Glutamatergic neuron (in vitro differentiated cells): ENCODE measurements at regions not wholly inside any gene's neighbourhood (a gene's known extent, or its start where the extent isn't known, plus 50 kb on each side); places are given as distances from the start of the nearest gene placed in this dataset.
"Not testable (repeated sequence)": the region's sequence is repeated elsewhere in the genome, so short reads cannot be mapped to it uniquely, and the experiment has no call there.

ENCODE experiments used
- DNase-seq: peaks from one replicate; pipeline ENCODE4 v3.0.0; 2022
- H3K27ac Mint-ChIP-seq: one replicate; pipeline ENCODE4 v1.8.0; 2020; ENCODE audit warnings: mild to moderate bottlenecking, mixed read lengths, inconsistent platforms; ENCODE audit not compliant: unreplicated experiment
- H3K27me3 Mint-ChIP-seq: one replicate; pipeline ENCODE4 v1.8.0; 2020; ENCODE audit warnings: mild to moderate bottlenecking, moderate library complexity, mixed read lengths, inconsistent platforms; ENCODE audit not compliant: unreplicated experiment
- H3K36me3 Mint-ChIP-seq: one replicate; pipeline ENCODE4 v1.8.0; 2020; ENCODE audit warnings: mild to moderate bottlenecking, mixed read lengths, inconsistent platforms; ENCODE audit not compliant: unreplicated experiment
- H3K4me1 Mint-ChIP-seq: one replicate; pipeline ENCODE4 v1.8.0; 2020; ENCODE audit warnings: mild to moderate bottlenecking, low read depth, mixed read lengths, inconsistent platforms; ENCODE audit not compliant: unreplicated experiment
- H3K4me3 Mint-ChIP-seq: one replicate; pipeline ENCODE4 v1.8.0; 2020; ENCODE audit warnings: mild to moderate bottlenecking, mixed read lengths, inconsistent platforms; ENCODE audit not compliant: unreplicated experiment
- H3K9me3 Mint-ChIP-seq: one replicate; pipeline ENCODE4 v1.8.0; 2020; ENCODE audit warnings: mild to moderate bottlenecking, moderate library complexity, mixed read lengths, inconsistent platforms; ENCODE audit not compliant: unreplicated experiment
- CTCF ChIP-seq: fragments of 200-600 bp; sonication (generic); IDR thresholded peaks from one replicate; pipeline ENCODE4 v1.5.0; 2021; ENCODE audit not compliant: partially characterized antibody, unreplicated experiment

GRCh38 chrX:40947276-40947675, 138.0 kb upstream of the USP9X start:
- no peak for TF ChIP-seq CTCF
- Mint-ChIP-seq H3K27ac (no peak overlapping the region), H3K4me1 (peaks cover 2% of the 10 kb centered on the region), H3K27me3 (no peaks in the 10 kb centered on the region), H3K9me3 (no peaks in the 10 kb centered on the region), H3K36me3 (peaks cover 7% of the 10 kb centered on the region), H3K4me3 (no peak overlapping the region)
- no peak for DNase-seq

- no peaks in the 10 kb centered on the region for H3K9me3 Mint-ChIP-seq
- H3K4me3 Mint-ChIP-seq: no peak overlapping the region
- H3K4me1 Mint-ChIP-seq: peaks cover 2% of the 10 kb centered on the region
- H3K27me3 Mint-ChIP-seq: no peaks in the 10 kb centered on the region
- no peak for TF ChIP-seq CTCF
- DNase-seq: no peak
- H3K36me3 Mint-ChIP-seq: peaks cover 7% of the 10 kb centered on the region
- H3K27ac Mint-ChIP-seq: no peak overlapping the region
Measured at GRCh38 chrX:40949071-40949470, 136.2 kb upstream of the USP9X start.

GRCh38 chrX:40950546-40950945, 134.7 kb upstream of the USP9X start:
- TF ChIP-seq CTCF: no peak
- no peak overlapping the region for H3K4me3 Mint-ChIP-seq
- peaks cover 7% of the 10 kb centered on the region for H3K36me3 Mint-ChIP-seq
- no peak for DNase-seq
- H3K27ac Mint-ChIP-seq: no peak overlapping the region
- no peaks in the 10 kb centered on the region for H3K4me1 Mint-ChIP-seq
- H3K27me3 Mint-ChIP-seq: no peaks in the 10 kb centered on the region
- no peaks in the 10 kb centered on the region for H3K9me3 Mint-ChIP-seq

GRCh38 chrX:40951407-40951806, 133.8 kb upstream of the USP9X start:
- not testable (repeated sequence) for DNase-seq, H3K4me3 Mint-ChIP-seq, H3K4me1 Mint-ChIP-seq, H3K9me3 Mint-ChIP-seq, H3K36me3 Mint-ChIP-seq, H3K27me3 Mint-ChIP-seq, H3K27ac Mint-ChIP-seq

GRCh38 chrX:40952855-40953254, 132.4 kb upstream of the USP9X start:
- DNase-seq: no peak
- Mint-ChIP-seq H3K4me1 (no peaks in the 10 kb centered on the region), H3K27me3 (no peaks in the 10 kb centered on the region), H3K4me3 (no peak overlapping the region), H3K36me3 (peaks cover 7% of the 10 kb centered on the region), H3K27ac (no peak overlapping the region), H3K9me3 (no peaks in the 10 kb centered on the region)
- TF ChIP-seq CTCF: no peak

- Mint-ChIP-seq H3K4me3 (no peak overlapping the region), H3K36me3 (peaks cover 5% of the 10 kb centered on the region), H3K4me1 (no peaks in the 10 kb centered on the region), H3K9me3 (no peaks in the 10 kb centered on the region), H3K27ac (no peak overlapping the region), H3K27me3 (no peaks in the 10 kb centered on the region)
- no peak for DNase-seq
- TF ChIP-seq CTCF: no peak
Measured at GRCh38 chrX:40953369-40953768, 131.9 kb upstream of the USP9X start.
